ENCODE measurements at regions not wholly inside any gene's neighbourhood (a gene's known extent, or its start where the extent isn't known, plus 50 kb on each side); places are given as distances from the start of the nearest gene placed in this dataset.

DNA sequence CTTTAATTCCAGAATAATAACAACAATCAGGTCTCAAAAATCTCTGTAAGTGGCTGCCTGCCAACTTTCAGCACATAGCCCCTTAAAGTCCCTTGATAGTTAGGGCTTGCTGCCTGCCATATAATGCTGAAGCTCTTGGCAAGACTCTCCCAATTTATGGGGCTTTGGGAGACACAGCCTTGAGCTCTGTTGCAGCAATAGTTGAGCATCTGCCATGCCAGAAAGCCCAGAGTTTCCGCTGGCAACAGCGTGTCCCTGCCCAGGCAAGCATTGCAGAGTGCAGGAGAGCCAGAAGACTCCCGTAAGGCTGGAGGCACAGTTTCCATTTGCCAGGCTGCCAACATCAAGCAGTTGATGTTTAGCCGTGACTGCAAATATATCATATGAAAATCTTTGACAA is 678.5 kb upstream of the NUDT12 start:
- no peaks in the 10 kb centered on the region for H3K36me3 Mint-ChIP-seq (ENCODE audit: low read depth, unreplicated experiment)
- DNase-seq (ENCODE audit: low read depth), result no peak
- H3K9me3 Mint-ChIP-seq (ENCODE audit: unreplicated experiment), result no peaks in the 10 kb centered on the region
- H3K27me3 Mint-ChIP-seq (ENCODE audit: low read depth, unreplicated experiment), result no peaks in the 10 kb centered on the region
- Histone ChIP-seq H2AFZ (ENCODE audit: low read depth, low read length) (no peak overlapping the region), H3K4me3 (ENCODE audit: insufficient read depth, low read depth, low read length) (no peak overlapping the region), H3K9me3 (ENCODE audit: insufficient read depth, low read depth, low read length) (no peaks in the 10 kb centered on the region), H3K4me2 (ENCODE audit: low read length) (peak overlapping the region; percentile 10), H3K9ac (ENCODE audit: low read length) (no peak overlapping the region), H3K79me2 (ENCODE audit: insufficient read depth, low read length) (no peaks in the 10 kb centered on the region), H3K36me3 (ENCODE audit: insufficient read depth, low read length) (no peaks in the 10 kb centered on the region), H4K20me1 (ENCODE audit: insufficient read depth, low read length) (no peaks in the 10 kb centered on the region), H3K27me3 (ENCODE audit: insufficient read depth, low read length) (no peaks in the 10 kb centered on the region), H3K27ac (ENCODE audit: low read depth, low read length) (no peak overlapping the region), H3K4me1 (ENCODE audit: insufficient read depth, low read length) (no peaks in the 10 kb centered on the region)
- TF ChIP-seq EZH2 (IDR thresholded peaks at IDR 0.05; ENCODE audit: insufficient read depth, low read length) (no peak), CTCF (IDR thresholded peaks at IDR 0.05; ENCODE audit: insufficient read depth, low read depth, low read length) (no peak)
- H3K4me1 Mint-ChIP-seq (ENCODE audit: low read depth, unreplicated experiment), result no peaks in the 10 kb centered on the region
- FAIRE-seq, result no peak
- no peak overlapping the region for H3K27ac Mint-ChIP-seq (ENCODE audit: unreplicated experiment)
- H3K4me3 Mint-ChIP-seq (ENCODE audit: unreplicated experiment), result no peak overlapping the region

GRCh38 chr5:104237586-104237985 is 675.0 kb upstream of the NUDT12 start:
- Mint-ChIP-seq H3K27ac (ENCODE audit: unreplicated experiment) (no peak overlapping the region), H3K27me3 (ENCODE audit: low read depth, unreplicated experiment) (no peaks in the 10 kb centered on the region), H3K9me3 (ENCODE audit: unreplicated experiment) (no peaks in the 10 kb centered on the region), H3K4me1 (ENCODE audit: low read depth, unreplicated experiment) (no peaks in the 10 kb centered on the region), H3K4me3 (ENCODE audit: unreplicated experiment) (no peak overlapping the region), H3K36me3 (ENCODE audit: low read depth, unreplicated experiment) (no peaks in the 10 kb centered on the region)
- Histone ChIP-seq H3K9me3 (ENCODE audit: insufficient read depth, low read depth, low read length) (no peaks in the 10 kb centered on the region), H3K27me3 (ENCODE audit: insufficient read depth, low read length) (no peaks in the 10 kb centered on the region), H3K4me1 (ENCODE audit: insufficient read depth, low read length) (no peaks in the 10 kb centered on the region), H3K79me2 (ENCODE audit: insufficient read depth, low read length) (no peaks in the 10 kb centered on the region), H2AFZ (ENCODE audit: low read depth, low read length) (no peak overlapping the region), H3K9ac (ENCODE audit: low read length) (no peak overlapping the region), H3K36me3 (ENCODE audit: insufficient read depth, low read length) (no peaks in the 10 kb centered on the region), H3K4me2 (ENCODE audit: low read length) (no peak overlapping the region), H4K20me1 (ENCODE audit: insufficient read depth, low read length) (no peaks in the 10 kb centered on the region), H3K27ac (ENCODE audit: low read depth, low read length) (no peak overlapping the region), H3K4me3 (ENCODE audit: insufficient read depth, low read depth, low read length) (no peak overlapping the region)
- TF ChIP-seq CTCF (IDR thresholded peaks at IDR 0.05; ENCODE audit: insufficient read depth, low read depth, low read length) (no peak), EZH2 (IDR thresholded peaks at IDR 0.05; ENCODE audit: insufficient read depth, low read length) (no peak)
- no peak for DNase-seq (ENCODE audit: low read depth)
- FAIRE-seq, result no peak

GRCh38 chr5:104223885-104224773 is 661.5 kb upstream of the NUDT12 start:
- Histone ChIP-seq H2AFZ (ENCODE audit: low read depth, low read length) (no peak overlapping the region), H3K4me1 (ENCODE audit: insufficient read depth, low read length) (no peaks in the 10 kb centered on the region), H3K36me3 (ENCODE audit: insufficient read depth, low read length) (no peaks in the 10 kb centered on the region), H3K4me3 (ENCODE audit: insufficient read depth, low read depth, low read length) (no peak overlapping the region), H4K20me1 (ENCODE audit: insufficient read depth, low read length) (no peaks in the 10 kb centered on the region), H3K27me3 (ENCODE audit: insufficient read depth, low read length) (no peaks in the 10 kb centered on the region), H3K9me3 (ENCODE audit: insufficient read depth, low read depth, low read length) (no peaks in the 10 kb centered on the region), H3K27ac (ENCODE audit: low read depth, low read length) (no peak overlapping the region), H3K9ac (ENCODE audit: low read length) (no peak overlapping the region), H3K79me2 (ENCODE audit: insufficient read depth, low read length) (no peaks in the 10 kb centered on the region), H3K4me2 (ENCODE audit: low read length) (no peak overlapping the region)
- TF ChIP-seq EZH2 (IDR thresholded peaks at IDR 0.05; ENCODE audit: insufficient read depth, low read length) (no peak), CTCF (IDR thresholded peaks at IDR 0.05; ENCODE audit: insufficient read depth, low read depth, low read length) (no peak)
- Mint-ChIP-seq H3K27me3 (ENCODE audit: low read depth, unreplicated experiment) (no peaks in the 10 kb centered on the region), H3K9me3 (ENCODE audit: unreplicated experiment) (no peaks in the 10 kb centered on the region), H3K4me3 (ENCODE audit: unreplicated experiment) (no peak overlapping the region), H3K4me1 (ENCODE audit: low read depth, unreplicated experiment) (no peaks in the 10 kb centered on the region), H3K27ac (ENCODE audit: unreplicated experiment) (no peak overlapping the region), H3K36me3 (ENCODE audit: low read depth, unreplicated experiment) (no peaks in the 10 kb centered on the region)
- no peak for FAIRE-seq
- no peak for DNase-seq (ENCODE audit: low read depth)

Data from astrocyte (in vitro differentiated cells and primary cell).